HL-60 (cell line): ENCODE measurements at regions not wholly inside any gene's neighbourhood (a gene's known extent, or its start where the extent isn't known, plus 50 kb on each side); places are given as distances from the start of the nearest gene placed in this dataset.

Source experiments
- DNase-seq, 2 experiments: peaks; one replicate each; pipeline ENCODE4 v3.0.0-alpha.2; 2010 to 2020; ENCODE audit warnings: low read depth in 1 of 2, low spot score in 1 of 2
- H3K27ac ChIP-seq: fragments of 250-450 bp; sonication (Bioruptor Pico); replicated peaks from 2 replicates; pipeline ENCODE4 v1.5.1; 2020; ENCODE audit warnings: mild to moderate bottlenecking, moderate library complexity
- H3K27me3 ChIP-seq: fragments of 250-450 bp; sonication (Bioruptor Pico); 2 replicates; pipeline ENCODE4 v1.5.1; 2021; ENCODE audit warnings: mild to moderate bottlenecking, moderate library complexity; ENCODE audit not compliant: insufficient read depth, poor library complexity, severe bottlenecking
- H3K4me3 ChIP-seq: replicated peaks from 2 replicates; pipeline ENCODE4 v1.5.1; 2011; ENCODE audit warnings: mild to moderate bottlenecking, control low read depth, low read length; ENCODE audit not compliant: insufficient read depth
- CTCF ChIP-seq: IDR thresholded peaks from one replicate; pipeline ENCODE4 v1.5.1; 2011; ENCODE audit warnings: low read length, control low read depth, inconsistent platforms; ENCODE audit not compliant: insufficient read depth
- GABPA ChIP-seq: IDR thresholded peaks from 2 replicates; pipeline ENCODE4 v1.6.1; 2012; ENCODE audit warnings: low read depth
- POLR2AphosphoS5 ChIP-seq: IDR thresholded peaks from 2 replicates; pipeline ENCODE4 v1.6.1; 2012; ENCODE audit warnings: low read depth
- REST ChIP-seq: IDR thresholded peaks from 2 replicates; pipeline ENCODE4 v1.6.1; 2012; ENCODE audit warnings: low read depth; ENCODE audit not compliant: insufficient replicate concordance
- SPI1 ChIP-seq: IDR thresholded peaks from 2 replicates; pipeline ENCODE4 v1.6.1; 2012; ENCODE audit warnings: low read depth, mild to moderate bottlenecking, borderline replicate concordance

- DNase-seq, result no peak
- no peak for TF ChIP-seq REST
- TF ChIP-seq POLR2AphosphoS5, result no peak
- no peak for TF ChIP-seq GABPA
- TF ChIP-seq SPI1, result no peak
- no peak for TF ChIP-seq CTCF
- no peaks in the 10 kb centered on the region for H3K27me3 ChIP-seq
- no peak overlapping the region for H3K4me3 ChIP-seq
- no peak overlapping the region for H3K27ac ChIP-seq
These were observed 317.7 kb upstream of the TBX3 start for GRCh38 chr12:115001571-115002180.

- no peak overlapping the region for H3K27ac ChIP-seq
- no peak overlapping the region for H3K4me3 ChIP-seq
- no peak for TF ChIP-seq SPI1
- no peak for TF ChIP-seq POLR2AphosphoS5
- TF ChIP-seq REST, result no peak
- no peak for TF ChIP-seq GABPA
- TF ChIP-seq CTCF, result no peak
- H3K27me3 ChIP-seq, result no peaks in the 10 kb centered on the region
- no peak for DNase-seq
These were observed 316.1 kb upstream of the TBX3 start for GRCh38 chr12:115000038-115000437.

GRCh38 chr12:114998750-114999128 is 314.8 kb upstream of the TBX3 start:
- H3K27ac ChIP-seq, result no peak overlapping the region
- DNase-seq, result no peak
- TF ChIP-seq CTCF (no peak), POLR2AphosphoS5 (no peak), REST (no peak), SPI1 (no peak), GABPA (no peak)
- no peaks in the 10 kb centered on the region for H3K27me3 ChIP-seq
- H3K4me3 ChIP-seq, result no peak overlapping the region
